IPS DF 4.7 (cell line): ENCODE measurements at regions not wholly inside any gene's neighbourhood (a gene's known extent, or its start where the extent isn't known, plus 50 kb on each side); places are given as distances from the start of the nearest gene placed in this dataset.

ENCODE experiments used
- DNase-seq: peaks from one replicate; pipeline ENCODE4 v3.0.0-alpha.2; 2013; ENCODE audit warnings: low spot score; ENCODE audit errors: extremely low read depth

DNA sequence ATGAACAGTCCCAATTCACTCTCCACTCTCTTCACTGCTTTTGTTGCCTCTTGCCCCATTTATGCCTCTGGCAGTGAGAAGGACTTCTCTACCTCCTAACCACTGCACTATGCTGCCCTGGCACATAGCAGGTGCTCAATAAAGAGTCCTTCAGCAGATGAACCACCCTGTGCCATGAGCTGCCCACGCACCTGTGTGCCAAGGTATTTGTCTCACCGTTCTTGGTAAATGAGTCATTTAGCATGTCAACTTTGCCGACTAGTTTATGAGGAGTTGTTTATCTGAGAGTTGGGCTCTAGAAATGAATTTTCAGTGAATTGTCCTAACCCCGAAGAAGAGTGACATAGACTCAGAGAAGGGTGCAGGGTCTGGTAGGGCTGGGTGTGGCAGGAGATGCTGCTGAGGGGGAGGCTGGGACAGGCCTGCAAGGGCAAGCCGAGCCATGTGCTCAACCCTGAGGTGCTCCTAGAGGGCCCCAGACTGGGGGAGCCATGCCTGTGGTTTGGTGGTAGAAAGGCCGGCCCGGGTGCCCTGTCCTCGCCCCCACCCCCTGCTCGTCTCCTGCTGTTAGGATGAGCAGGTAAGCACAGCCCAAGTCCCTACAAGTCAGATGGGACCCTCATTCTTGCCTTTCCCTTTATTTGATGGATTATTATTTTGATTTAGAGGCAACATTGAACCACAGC is 654.5 kb downstream of the MATN1 start:
- no peak for DNase-seq

DNA sequence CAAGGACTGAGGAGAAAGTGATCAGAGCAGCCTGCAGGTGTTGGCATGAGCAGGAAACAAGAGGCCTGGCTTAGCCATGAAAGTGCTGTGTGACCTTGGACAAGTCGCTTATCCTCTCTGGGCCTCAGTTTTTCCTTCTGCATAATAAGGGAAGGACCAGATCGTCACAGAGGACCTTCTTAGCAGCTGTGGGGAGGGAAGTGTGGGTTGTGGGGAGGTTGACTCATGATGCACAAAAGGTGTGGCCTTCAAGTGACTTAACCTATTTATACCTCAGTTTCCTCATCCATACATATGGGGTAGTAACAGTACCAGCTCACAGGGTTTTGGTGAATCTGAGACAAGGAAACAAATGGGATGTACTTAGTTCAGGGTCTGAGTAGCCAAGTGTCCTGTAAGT is 658.8 kb downstream of the MATN1 start:
- DNase-seq = no peak

DNA sequence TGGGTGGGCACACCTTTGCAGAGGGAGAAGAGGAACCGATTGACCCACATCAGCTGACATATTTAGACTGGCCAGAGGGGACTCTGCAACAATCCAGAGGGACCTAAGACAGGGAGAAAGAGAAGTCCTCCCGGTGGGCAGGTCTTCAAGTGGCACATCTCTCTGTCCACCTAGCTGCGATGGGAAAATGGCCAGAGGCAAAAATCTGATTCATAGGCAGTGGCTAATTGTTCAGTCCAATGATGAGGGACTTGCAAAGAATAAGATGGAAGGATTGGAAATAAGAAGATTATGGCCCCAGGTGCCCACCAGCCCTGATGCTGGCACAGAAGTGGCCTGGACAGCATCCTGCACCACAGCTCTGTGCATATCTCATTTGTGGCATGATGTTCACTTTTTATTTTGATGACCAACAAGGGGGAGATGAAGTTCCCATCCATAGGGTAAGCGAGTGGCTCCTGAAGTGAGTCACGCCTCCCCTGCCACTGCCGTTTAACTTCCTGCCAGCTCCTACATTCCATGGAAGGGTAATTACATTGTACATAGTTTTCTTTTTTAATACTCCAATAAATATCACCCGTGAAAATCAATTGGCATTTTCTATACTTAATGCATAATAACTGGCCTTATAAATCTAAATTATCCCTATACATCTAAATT is 659.6 kb downstream of the MATN1 start:
- no peak for DNase-seq

DNA sequence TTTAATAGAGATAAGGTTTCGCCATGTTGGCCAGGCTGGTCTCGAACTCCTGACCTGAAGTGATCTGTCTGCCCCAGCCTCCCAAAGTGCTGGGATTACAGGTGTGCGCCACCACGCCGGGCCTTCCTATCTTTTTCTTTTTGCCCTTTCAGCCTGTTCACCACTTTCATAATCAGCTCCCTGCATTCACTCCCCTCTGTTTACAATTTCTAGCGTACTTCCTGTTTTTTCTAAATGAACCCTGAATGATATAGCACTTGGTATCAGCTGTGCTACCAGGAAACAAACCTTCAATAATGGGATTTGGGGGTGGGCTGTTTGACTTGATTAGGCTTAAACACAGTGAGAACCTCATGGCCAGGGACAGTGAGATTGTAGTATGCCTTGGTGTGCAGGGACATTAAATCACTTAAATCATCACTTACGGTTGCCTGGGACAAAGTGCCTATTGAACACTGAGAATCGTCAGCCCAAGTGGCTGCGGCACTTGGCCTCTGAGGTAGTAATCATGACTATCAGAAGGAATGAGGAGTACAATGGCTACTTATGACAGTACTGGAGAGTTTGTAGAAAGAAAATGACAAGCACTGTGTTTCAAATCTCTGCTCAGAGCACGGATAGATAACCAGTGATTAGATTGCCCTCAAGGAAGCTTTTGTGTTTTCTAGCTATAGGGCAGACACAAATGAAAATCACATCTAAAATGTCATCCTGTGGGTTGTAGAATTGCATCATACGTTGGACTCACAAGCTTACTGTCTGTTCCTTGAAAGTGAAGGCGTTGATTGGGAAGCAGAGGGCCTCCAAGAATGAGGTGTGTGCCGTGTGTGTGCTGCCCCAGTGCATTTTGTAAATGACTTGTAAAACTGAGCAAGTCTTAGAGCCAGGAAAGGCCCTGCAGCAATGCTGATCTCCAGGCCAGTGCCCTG is 661.8 kb downstream of the MATN1 start:
- no peak for DNase-seq

DNA sequence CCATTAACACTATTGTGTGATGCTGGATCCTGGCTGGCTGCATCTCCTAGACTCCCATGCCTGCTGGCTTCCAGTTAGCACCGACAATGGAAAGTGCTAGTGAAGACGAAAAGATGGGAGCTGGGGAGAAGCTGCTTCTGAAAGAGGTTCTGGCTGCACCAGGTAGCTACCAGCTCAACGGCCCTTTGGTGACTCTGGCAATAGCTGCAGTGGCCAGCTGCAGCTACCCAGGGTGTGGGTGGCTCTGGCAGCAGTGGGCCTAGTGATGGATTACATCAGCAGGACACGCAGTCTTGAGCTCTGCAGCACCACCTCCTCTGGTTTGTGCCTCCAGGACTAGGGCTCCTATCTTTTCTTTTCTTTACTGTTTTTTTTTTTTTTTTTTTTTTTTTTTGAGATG is 662.6 kb downstream of the MATN1 start:
- no peak for DNase-seq

DNA sequence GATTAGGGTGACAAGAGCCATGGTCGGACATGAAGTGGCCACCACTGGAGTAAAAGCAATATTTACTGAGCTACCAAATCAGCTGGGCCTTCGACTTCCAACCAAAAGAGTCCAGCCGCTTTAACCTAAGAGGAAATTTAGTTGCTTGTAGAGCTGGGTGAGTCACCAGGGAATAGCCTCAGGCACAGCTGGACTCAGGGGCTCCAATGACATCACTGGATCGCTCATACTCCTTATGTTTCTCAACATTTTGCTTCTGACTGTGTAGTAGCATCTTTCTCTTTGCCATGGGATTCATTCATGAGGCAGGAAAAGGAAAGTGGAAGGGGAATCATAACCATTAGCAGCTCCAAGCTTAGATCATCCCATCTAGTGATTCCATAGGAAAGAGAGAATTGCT is 664.4 kb downstream of the MATN1 start:
- DNase-seq = no peak

DNA sequence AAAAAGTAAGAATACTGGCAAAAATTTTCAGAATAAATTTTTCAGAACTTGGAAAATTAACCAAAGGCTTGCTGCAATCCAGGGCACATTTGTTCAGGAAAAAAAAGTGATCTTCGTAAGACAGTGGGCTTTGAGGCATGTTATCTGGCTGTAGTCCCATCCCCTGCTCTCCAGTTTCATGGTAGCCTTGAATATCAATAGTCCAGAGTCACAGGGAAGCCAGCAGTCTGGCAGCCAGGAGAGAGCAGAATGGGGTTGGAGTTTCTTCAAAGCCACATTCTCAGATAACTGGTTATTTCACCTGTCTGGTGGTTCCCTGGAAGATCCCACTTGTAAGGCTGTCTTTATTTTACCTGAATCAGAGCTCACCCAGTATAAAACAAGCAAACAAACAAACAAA is 669.3 kb downstream of the MATN1 start:
- no peak for DNase-seq

DNA sequence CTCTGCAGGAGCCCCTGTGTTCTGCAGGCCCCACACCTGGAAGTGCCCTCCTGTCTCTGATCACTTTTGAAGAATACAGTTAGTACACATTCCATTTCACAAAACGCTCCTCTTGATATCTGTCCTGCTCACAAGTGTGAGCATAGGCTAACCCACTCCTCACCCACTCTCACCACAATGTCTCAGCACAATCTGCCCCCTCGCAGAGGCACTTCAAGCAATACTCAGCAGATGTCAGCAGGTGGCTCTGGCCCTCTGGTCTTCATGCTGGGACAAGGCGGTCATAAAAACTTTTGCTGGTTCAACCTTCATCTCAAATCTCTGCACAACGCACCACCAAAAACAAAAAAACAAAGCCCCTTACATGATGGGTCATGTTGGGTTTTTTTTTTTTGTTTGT is 671.2 kb downstream of the MATN1 start:
- DNase-seq = no peak

DNA sequence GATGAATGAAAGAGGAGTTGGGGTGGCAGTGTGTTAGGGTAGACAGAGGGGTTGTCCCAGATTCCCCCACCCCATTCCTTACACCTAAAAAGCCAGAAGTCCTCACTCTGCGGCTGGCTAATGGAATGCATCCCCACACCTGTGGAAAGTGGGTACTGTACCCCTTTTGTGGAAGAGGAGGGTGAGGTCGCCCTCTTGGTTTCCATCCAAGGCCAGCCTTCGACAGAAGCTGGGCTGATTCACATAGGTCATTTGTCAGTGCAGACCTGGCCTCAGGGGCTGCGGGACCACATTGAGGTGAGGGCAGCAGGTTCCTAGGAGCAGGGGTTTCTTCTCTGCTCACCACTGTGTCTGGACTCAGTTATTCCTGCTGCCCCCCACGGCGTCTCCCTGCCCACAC is 671.6 kb downstream of the MATN1 start:
- DNase-seq = no peak

DNA sequence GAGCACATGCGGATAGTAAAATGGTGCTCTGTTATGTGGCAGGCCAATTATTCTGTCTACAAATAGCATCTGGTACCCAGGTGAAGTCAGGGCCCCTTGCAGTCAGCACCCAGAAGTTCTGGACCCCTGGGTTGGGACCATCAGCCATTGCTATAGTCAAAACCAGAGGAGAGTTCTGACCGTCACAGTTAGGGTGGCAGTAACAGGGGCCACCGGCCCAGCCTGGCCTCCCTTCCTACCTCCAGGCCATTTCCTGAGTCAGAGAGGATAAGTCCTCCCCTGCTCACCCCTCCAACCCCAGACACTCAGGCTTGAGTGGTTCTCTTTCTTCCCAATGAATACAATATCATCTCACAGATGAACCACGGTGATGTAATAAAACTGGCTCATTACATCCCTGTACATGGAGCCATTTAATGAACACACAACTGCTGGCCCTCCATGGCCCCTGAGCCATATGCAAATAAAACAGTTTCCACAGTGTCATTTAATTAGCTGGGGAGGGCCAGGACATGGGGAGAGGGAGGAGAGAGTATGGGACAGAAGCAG is 673.6 kb downstream of the MATN1 start:
- no peak for DNase-seq

DNA sequence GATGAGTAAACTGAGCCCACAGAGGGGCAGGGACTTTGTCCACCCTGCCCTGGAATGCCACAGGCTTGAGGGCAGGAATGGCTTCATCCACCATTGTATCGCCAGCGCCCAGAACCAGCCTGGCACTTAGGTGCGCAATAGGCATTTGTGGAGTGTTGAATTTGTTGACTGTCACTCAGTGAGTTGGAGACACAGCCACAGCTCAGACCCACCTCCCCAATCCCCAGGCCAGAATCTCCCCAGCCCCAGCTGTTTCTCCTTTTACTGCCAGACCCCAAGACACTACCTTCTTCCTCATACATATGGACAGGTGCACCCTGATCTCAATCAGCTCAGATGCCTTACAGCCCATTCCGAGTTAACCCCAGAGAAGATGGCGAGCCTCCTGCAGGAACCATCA is 674.5 kb downstream of the MATN1 start:
- no peak for DNase-seq

DNA sequence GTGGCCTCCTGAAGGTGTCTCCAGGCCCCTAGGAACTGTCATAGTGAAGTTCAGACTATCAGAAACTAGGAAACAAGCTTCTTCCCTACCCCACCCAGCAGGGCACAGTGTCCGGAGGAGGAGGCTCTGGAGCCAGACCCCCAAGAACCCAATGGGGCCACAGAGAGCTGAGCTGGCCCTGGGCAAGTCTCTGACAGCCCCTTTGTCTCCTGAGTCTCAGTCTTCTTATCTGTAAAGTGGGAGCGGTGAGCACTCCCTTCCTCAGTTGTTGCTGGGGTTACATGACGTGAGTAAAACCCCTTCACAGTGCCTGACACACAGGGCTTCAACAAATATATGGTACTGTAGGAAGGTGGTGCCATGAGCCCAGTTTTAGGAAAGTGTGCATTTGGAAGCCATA is 675.8 kb downstream of the MATN1 start:
- no peak for DNase-seq

DNA sequence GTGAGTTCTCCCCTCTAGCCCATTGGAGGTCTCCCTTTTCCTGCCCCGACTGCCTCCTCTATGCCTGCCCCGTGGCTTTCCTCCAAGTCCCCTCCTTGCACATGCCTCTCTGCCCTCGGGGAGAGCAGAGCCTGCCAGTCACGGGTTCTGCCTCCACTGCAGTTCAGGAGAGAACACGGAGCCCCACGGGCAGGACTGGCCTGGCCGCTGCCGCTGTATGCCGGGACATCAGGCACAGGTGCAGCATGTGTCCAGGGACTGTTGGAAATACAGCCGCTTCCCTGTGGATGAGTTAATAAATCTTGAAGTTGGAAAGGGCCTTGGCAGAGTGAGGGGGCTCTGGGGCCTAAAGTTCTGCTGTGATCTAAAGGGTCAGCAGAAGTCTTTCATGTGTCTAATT is 676.6 kb downstream of the MATN1 start:
- no peak for DNase-seq

DNA sequence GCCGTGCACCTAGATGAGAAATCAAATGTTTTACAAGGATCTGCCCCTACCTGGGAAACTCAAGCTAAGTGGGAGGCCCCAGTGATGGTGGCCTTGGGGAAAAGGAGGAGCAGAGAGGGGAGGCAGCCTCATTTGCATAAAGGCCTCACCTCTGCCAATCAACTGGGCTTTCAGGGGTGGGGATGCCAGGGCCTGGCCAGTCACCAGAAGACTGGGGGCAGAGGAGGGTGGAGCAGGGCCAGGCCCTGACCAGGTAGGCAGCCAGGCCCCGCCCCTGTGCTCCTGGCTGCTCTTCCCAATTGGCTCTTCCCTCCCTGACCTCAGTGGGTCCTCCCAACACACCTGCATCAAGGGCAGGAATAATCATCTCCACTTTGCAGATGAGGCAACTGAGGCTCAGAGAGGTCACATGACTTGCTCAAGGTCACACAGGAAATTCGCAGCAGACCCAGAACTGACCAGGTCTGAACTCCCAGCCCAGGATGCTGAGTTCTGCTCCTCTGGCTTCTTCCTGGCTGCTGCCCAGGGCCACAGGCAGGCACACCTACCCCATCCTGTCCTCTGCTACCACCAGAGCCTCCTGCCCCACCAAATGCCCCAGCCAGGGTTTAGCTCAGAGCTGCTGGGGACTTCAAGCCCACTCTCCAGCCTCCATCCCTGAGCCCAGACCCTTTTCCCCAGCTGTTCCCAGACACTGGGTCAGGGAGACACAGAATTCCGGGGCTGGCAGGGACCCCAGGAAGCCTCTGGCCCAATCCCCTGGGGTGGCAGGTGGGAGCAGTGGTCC is 677.9 kb downstream of the MATN1 start:
- DNase-seq = no peak

DNA sequence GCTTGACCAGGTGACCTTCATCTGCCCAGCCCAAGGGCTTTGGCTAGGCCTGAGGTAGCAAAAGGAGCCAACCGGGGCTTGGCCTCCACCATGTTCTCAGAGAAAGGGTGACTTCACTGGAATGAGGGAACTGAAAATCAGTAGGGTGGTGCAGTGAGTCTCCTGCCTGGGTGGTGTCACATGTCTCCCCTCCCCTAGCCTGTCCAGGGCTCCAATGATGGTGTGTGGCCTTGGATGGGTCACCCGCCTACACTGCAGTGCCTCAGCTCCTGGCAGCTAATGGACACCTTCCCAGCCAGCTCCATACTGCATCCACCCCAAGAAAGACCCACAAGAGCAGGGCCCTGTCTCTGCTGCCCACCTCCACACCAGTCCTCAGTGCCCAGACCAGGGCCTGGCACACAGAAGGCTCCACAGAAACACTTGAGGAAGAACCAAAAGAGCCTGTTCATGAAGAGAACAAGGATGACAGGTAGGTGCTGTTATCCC is 678.7 kb downstream of the MATN1 start:
- no peak for DNase-seq

DNA sequence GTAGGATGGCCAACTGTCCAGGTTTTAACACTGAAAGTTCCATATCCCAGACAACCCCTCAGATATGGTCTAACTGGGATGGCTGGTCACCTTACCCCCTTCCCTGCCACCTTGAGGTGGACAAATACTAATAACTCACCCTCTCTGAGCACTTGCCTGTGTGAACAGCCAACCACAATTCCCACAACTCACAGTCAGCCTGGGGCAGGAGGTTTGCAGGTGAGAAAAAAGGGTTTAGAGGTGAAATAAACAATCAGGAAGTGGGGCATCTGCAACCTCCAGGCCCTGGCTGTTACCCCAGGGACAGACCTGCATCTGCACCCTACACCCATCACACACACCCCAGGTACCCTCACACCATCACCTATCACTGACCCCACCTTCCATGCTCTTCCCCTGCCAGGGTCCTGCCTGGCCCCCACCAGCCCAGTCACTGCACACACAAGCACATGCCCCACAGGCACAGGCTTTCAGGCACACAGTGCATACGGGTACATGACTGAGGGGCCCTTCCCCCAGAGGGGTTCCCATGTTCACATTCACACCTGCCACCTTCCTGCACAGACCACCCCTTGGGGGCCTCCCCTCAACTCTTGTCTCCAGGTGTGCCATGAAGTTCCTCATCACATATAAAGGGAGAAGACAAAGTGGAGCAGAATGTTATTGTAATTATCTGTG is 679.5 kb downstream of the MATN1 start:
- no peak for DNase-seq

DNA sequence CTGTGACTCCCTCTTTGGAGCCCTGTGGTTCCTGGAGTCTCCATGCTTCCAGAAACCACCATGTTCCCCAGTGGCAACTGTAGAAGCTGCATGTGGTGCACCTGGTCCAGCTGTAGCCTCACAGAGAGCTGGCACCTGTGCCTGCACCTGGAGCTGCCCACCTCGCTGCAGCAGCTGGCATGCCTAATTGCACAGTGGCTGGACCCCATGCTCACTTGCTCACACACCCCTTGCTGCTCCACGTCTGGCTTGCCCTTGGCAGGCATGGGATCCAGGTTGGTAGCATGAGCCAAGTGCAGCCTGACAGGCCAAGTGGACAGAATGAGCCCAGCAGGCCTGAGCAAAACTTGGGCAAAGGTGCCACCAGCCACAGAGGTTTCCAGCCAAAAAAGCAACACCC is 680.1 kb downstream of the MATN1 start:
- DNase-seq = no peak

DNA sequence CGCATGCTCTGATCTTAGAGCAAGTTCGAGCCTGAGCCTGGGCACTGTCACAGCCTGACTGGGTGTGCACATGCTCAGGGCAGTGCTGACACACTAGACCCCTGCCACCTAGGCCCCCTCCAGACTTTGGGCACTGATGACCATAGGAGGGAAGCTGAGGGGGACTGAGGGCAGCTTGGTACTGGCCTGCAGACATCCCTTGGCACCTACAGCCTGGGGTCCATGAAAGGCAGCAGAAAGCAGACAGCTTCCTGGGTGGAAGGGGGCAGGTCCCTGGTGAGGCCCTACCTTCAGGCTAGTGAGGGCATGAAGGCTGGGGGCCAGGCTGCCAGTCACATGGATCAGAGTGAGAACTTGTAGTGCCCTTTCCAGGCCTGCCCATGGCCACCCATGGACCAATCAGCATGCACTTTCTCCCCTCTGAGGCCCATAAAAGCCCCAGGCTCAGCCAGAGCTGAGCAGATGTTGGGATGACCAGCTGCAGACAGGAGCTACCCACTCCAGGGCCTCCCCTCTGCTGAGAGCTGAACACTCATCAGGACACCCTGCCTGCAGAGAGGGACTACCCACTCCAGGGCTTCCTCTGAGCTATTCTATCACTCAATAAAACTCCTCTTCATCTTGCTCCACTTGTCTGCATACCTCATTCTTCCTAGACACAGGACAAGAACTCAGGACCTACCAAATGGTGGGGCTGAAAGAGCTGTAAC is 680.8 kb downstream of the MATN1 start:
- no peak for DNase-seq

DNA sequence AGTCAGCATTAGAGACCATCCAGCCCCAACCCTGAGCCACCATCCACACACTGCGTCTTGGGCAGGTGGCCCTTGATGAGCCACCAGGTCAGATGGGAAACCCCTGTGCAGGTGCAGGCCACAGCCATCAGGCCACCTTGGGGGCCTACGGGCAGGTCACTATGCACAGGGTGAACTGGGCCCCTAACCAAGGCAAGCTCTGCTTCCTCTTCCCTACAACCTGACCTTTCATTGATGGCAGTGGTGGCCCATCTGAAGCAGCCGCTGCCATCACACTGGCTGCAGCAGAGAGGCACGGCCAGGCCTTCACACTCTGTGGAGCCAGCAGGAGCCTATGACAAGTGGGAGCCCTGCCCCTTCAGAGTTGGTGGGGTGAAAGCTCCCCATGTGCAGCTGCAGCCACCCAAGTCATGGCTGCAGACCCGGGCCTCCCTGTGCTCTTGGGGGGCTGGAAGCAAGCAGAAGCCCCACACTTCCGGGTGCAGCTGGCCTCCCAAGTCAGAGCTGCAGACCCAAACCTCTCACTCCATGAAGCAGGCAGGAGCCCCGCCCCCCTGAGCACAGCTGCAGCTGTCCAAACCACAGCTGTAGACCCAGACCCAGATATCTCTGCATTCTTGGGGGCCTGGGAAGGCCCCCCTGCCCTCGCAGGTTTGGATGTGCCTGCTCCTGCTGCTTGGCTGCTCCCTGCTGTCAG is 681.5 kb downstream of the MATN1 start:
- no peak for DNase-seq
